Loucy (cell line): ENCODE measurements at regions not wholly inside any gene's neighbourhood (a gene's known extent, or its start where the extent isn't known, plus 50 kb on each side); places are given as distances from the start of the nearest gene placed in this dataset.

Source experiments
- H2AFZ ChIP-seq: fragments of 200-600 bp; sonication (generic); 2 replicates; pipeline ENCODE4 v1.6.0; 2016; ENCODE audit warnings: antibody characterized with exemption, mild to moderate bottlenecking, low read length, moderate library complexity
- H3F3A ChIP-seq: fragments of 200-600 bp; 2 replicates; pipeline ENCODE4 v1.6.0; 2016; ENCODE audit warnings: antibody characterized with exemption, low read depth, mild to moderate bottlenecking
- H3K27me3 ChIP-seq: fragments of 200-600 bp; sonication (generic); 2 replicates; pipeline ENCODE4 v1.6.1; 2014; ENCODE audit warnings: low read length, mild to moderate bottlenecking; ENCODE audit not compliant: insufficient read depth, poor library complexity, severe bottlenecking
- H3K36me3 ChIP-seq: fragments of 200-600 bp; sonication (generic); 2 replicates; pipeline ENCODE4 v1.6.1; 2016; ENCODE audit warnings: low read length; ENCODE audit not compliant: insufficient read depth
- H3K4me1 ChIP-seq: fragments of 200-600 bp; sonication (generic); 2 replicates; pipeline ENCODE4 v1.5.1; 2014; ENCODE audit warnings: low read length, mild to moderate bottlenecking; ENCODE audit not compliant: insufficient read depth, poor library complexity, severe bottlenecking
- H3K4me2 ChIP-seq: fragments of 200-600 bp; sonication (generic); 2 replicates; pipeline ENCODE4 v1.6.0; 2014; ENCODE audit warnings: antibody characterized with exemption, low read length, low read depth, mild to moderate bottlenecking; ENCODE audit not compliant: poor library complexity, severe bottlenecking
- H3K4me3 ChIP-seq: fragments of 200-600 bp; sonication (generic); 2 replicates; pipeline ENCODE4 v1.5.1; 2014; ENCODE audit warnings: low read length, mild to moderate bottlenecking, mixed read lengths; ENCODE audit not compliant: poor library complexity, severe bottlenecking
- H3K79me2 ChIP-seq: fragments of 200-600 bp; sonication (generic); 2 replicates; pipeline ENCODE4 v1.6.1; 2014; ENCODE audit warnings: low read length; ENCODE audit not compliant: insufficient read depth
- H3K9ac ChIP-seq: fragments of 200-600 bp; sonication (generic); 2 replicates; pipeline ENCODE4 v1.6.0; 2014; ENCODE audit warnings: mild to moderate bottlenecking, low read depth, low read length, moderate library complexity; ENCODE audit not compliant: poor library complexity, severe bottlenecking
- H3K9me2 ChIP-seq: fragments of 200-600 bp; sonication (generic); replicated peaks from 2 replicates; pipeline ENCODE4 v1.6.1; 2016; ENCODE audit warnings: low read depth, low read length, mixed read lengths
- H3K9me3 ChIP-seq: fragments of 200-600 bp; sonication (generic); 2 replicates; pipeline ENCODE4 v1.6.1; 2014; ENCODE audit warnings: mild to moderate bottlenecking, antibody characterized with exemption, low read length, low read depth; ENCODE audit not compliant: insufficient read depth
- H4K20me1 ChIP-seq: fragments of 200-600 bp; sonication (generic); 2 replicates; pipeline ENCODE4 v1.6.0; 2014; ENCODE audit warnings: antibody characterized with exemption, low read length, mild to moderate bottlenecking; ENCODE audit not compliant: insufficient read depth, poor library complexity, severe bottlenecking
- CTCF ChIP-seq: fragments of 200-600 bp; sonication (generic); conservative IDR thresholded peaks from 2 replicates; pipeline ENCODE4 v1.5.1; 2014; ENCODE audit warnings: mild to moderate bottlenecking, antibody characterized with exemption, low read length
- EZH2phosphoT487 ChIP-seq: fragments of 200-600 bp; IDR thresholded peaks from 2 replicates; pipeline ENCODE4 v1.6.1; 2018; ENCODE audit warnings: antibody characterized with exemption, mild to moderate bottlenecking, moderate library complexity, borderline replicate concordance

GRCh38 chr11:97743205-97743742, 1277.5 kb upstream of the CNTN5 start:
- no peaks in the 10 kb centered on the region for H3K27me3 ChIP-seq
- no peaks in the 10 kb centered on the region for H3F3A ChIP-seq
- TF ChIP-seq EZH2phosphoT487: no peak
- TF ChIP-seq CTCF: no peak
- no peaks in the 10 kb centered on the region for H3K9me2 ChIP-seq
- H3K4me3 ChIP-seq: no peak overlapping the region
- H2AFZ ChIP-seq: no peak overlapping the region
- 0 out of 2 replicates have a peak, but pooled peaks cover 4% of the 10 kb centered on the region for H3K9me3 ChIP-seq
- H3K79me2 ChIP-seq: no peaks in the 10 kb centered on the region
- no peak overlapping the region for H3K4me2 ChIP-seq
- H4K20me1 ChIP-seq: no peaks in the 10 kb centered on the region
- H3K36me3 ChIP-seq: no peaks in the 10 kb centered on the region
- H3K9ac ChIP-seq: no peak overlapping the region
- no peaks in the 10 kb centered on the region for H3K4me1 ChIP-seq

- Histone ChIP-seq H3K9me3 (0 out of 2 replicates have a peak, but pooled peaks cover 4% of the 10 kb centered on the region), H3K9ac (no peak overlapping the region), H3K4me3 (no peak overlapping the region), H3K27me3 (no peaks in the 10 kb centered on the region), H3K4me2 (no peak overlapping the region), H4K20me1 (no peaks in the 10 kb centered on the region), H2AFZ (no peak overlapping the region), H3K79me2 (no peaks in the 10 kb centered on the region), H3K4me1 (no peaks in the 10 kb centered on the region), H3K36me3 (no peaks in the 10 kb centered on the region), H3F3A (no peaks in the 10 kb centered on the region), H3K9me2 (no peaks in the 10 kb centered on the region)
- no peak for TF ChIP-seq CTCF
- no peak for TF ChIP-seq EZH2phosphoT487
Observed at GRCh38 chr11:97745515-97746050, 1275.2 kb upstream of the CNTN5 start.

GRCh38 chr11:97746818-97747217, 1273.9 kb upstream of the CNTN5 start:
- H3K4me3 ChIP-seq: no peak overlapping the region
- H3K9ac ChIP-seq: no peak overlapping the region
- H3K27me3 ChIP-seq: no peaks in the 10 kb centered on the region
- H3K79me2 ChIP-seq: no peaks in the 10 kb centered on the region
- no peak overlapping the region for H3K4me2 ChIP-seq
- H3K9me3 ChIP-seq: 0 out of 2 replicates have a peak, but pooled peaks cover 4% of the 10 kb centered on the region
- H3F3A ChIP-seq: no peaks in the 10 kb centered on the region
- no peaks in the 10 kb centered on the region for H3K36me3 ChIP-seq
- no peaks in the 10 kb centered on the region for H3K9me2 ChIP-seq
- TF ChIP-seq EZH2phosphoT487 (no peak), CTCF (no peak)
- H3K4me1 ChIP-seq: no peaks in the 10 kb centered on the region
- H4K20me1 ChIP-seq: no peaks in the 10 kb centered on the region
- no peak overlapping the region for H2AFZ ChIP-seq
